HepG2 (cell line): ENCODE measurements at regions not wholly inside any gene's neighbourhood (a gene's known extent, or its start where the extent isn't known, plus 50 kb on each side); places are given as distances from the start of the nearest gene placed in this dataset.

Experiments used
- E2F2 ChIP-seq: sonication (generic); formaldehyde crosslinking; IDR thresholded peaks from 2 replicates; pipeline ENCODE4 v1.4.0; 2020; ENCODE audit warnings: missing genetic modification reagents, borderline replicate concordance
- FOSL1 ChIP-seq: sonication (generic); formaldehyde crosslinking; IDR thresholded peaks from 2 replicates; pipeline ENCODE4 v1.9.0; 2021; ENCODE audit warnings: missing genetic modification reagents, borderline replicate concordance
- HDAC2 ChIP-seq: sonication (generic); formaldehyde crosslinking; IDR thresholded peaks from 2 replicates; pipeline ENCODE4 v1.4.0; 2020; ENCODE audit warnings: missing genetic modification reagents
- MAFK ChIP-seq, 2 experiments: IDR thresholded peaks in 1 of 2; conservative IDR thresholded peaks in 1 of 2; 2 replicates each; pipeline ENCODE4 v1.6.1; 2011; ENCODE audit warnings: improper control_type of control experiment in 2 of 2, low read length in 2 of 2
- MXI1 ChIP-seq: IDR thresholded peaks from 3 replicates; pipeline ENCODE4 v1.6.1; 2012; ENCODE audit warnings: low read depth, low read length, inconsistent platforms, borderline replicate concordance
- PBX3 ChIP-seq: sonication (generic); formaldehyde crosslinking; IDR thresholded peaks from 2 replicates; pipeline ENCODE4 v1.8.1; 2023; ENCODE audit warnings: missing genetic modification reagents, inconsistent platforms, borderline replicate concordance
- PHF8 ChIP-seq: sonication (generic); formaldehyde crosslinking; IDR thresholded peaks from 2 replicates; pipeline ENCODE4 v1.5.0; 2020; ENCODE audit warnings: missing genetic modification reagents
- PTBP1 ChIP-seq: fragments of 200-400 bp; formaldehyde crosslinking; IDR thresholded peaks from 2 replicates; pipeline ENCODE4 v1.6.1; 2018; ENCODE audit warnings: low read length, low read depth; ENCODE audit not compliant: poor library complexity, severe bottlenecking
- RELA ChIP-seq: sonication (generic); formaldehyde crosslinking; IDR thresholded peaks from 2 replicates; pipeline ENCODE4 v1.4.0; 2020; ENCODE audit warnings: missing genetic modification reagents
- RFX5 ChIP-seq: IDR thresholded peaks from 2 replicates; pipeline ENCODE4 v1.6.1; 2011; ENCODE audit warnings: low read depth, low read length, improper control_type of control experiment
- SUZ12 ChIP-seq: fragments of 150-350 bp; IDR thresholded peaks from 2 replicates; pipeline ENCODE4 v1.6.1; 2014; ENCODE audit warnings: low read depth, low read length
- ZNF777 ChIP-seq: sonication (generic); formaldehyde crosslinking; IDR thresholded peaks from 2 replicates; pipeline ENCODE4 v1.4.0; 2020; ENCODE audit warnings: missing genetic modification reagents
- TF ChIP-seq, protein P1 (sequence below): sonication (generic); formaldehyde crosslinking; IDR thresholded peaks from 2 replicates; pipeline ENCODE4 v1.8.0; 2022; ENCODE audit warnings: missing genetic modification reagents, mild to moderate bottlenecking, moderate library complexity, borderline replicate concordance
- TF ChIP-seq, protein P2 (sequence below): sonication (generic); formaldehyde crosslinking; IDR thresholded peaks from 2 replicates; pipeline ENCODE4 v1.5.0; 2020; ENCODE audit warnings: missing genetic modification reagents, mild to moderate bottlenecking, borderline replicate concordance

DNA sequence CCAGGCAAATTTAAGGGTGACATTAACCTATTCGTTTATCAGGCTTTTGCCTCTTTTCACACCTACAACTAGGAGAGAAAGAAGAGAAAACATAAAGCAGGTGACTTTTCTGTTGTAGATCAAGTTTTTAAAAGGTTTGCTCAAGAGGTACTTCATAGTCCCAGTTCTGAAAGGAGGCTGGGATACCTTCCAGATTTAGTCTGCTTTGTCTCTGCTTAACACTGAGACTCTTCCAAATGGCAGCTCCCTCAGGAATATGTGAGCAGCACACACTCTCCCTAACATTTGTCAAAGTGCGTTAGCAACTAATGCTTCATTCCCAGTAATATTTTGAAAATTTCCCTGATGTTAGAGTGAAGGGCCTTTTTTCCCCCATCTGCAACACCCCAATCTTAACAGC is 133.7 kb upstream of the RASSF8 start:
- TF ChIP-seq PBX3 (no peak), SUZ12 (no peak), HDAC2 (CRISPR knock-in tag) (no peak), E2F2 (no peak), MAFK (conservative IDR thresholded peaks at IDR 0.05 in 1 of 2, IDR thresholded peaks at IDR 0.05 in 1 of 2; ENCODE audit: low read length in 2 of 2) (no peak), MXI1 (no peak), PTBP1 (no peak), ZNF777 (no peak), PHF8 (no peak), FOSL1 (CRISPR knock-in tag) (no peak), RELA (CRISPR knock-in tag) (no peak), RFX5 (no peak)
- TF ChIP-seq, protein P1, sequence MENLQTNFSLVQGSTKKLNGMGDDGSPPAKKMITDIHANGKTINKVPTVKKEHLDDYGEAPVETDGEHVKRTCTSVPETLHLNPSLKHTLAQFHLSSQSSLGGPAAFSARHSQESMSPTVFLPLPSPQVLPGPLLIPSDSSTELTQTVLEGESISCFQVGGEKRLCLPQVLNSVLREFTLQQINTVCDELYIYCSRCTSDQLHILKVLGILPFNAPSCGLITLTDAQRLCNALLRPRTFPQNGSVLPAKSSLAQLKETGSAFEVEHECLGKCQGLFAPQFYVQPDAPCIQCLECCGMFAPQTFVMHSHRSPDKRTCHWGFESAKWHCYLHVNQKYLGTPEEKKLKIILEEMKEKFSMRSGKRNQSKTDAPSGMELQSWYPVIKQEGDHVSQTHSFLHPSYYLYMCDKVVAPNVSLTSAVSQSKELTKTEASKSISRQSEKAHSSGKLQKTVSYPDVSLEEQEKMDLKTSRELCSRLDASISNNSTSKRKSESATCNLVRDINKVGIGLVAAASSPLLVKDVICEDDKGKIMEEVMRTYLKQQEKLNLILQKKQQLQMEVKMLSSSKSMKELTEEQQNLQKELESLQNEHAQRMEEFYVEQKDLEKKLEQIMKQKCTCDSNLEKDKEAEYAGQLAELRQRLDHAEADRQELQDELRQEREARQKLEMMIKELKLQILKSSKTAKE (CRISPR knock-in tag) = no peak
- TF ChIP-seq, protein P2, sequence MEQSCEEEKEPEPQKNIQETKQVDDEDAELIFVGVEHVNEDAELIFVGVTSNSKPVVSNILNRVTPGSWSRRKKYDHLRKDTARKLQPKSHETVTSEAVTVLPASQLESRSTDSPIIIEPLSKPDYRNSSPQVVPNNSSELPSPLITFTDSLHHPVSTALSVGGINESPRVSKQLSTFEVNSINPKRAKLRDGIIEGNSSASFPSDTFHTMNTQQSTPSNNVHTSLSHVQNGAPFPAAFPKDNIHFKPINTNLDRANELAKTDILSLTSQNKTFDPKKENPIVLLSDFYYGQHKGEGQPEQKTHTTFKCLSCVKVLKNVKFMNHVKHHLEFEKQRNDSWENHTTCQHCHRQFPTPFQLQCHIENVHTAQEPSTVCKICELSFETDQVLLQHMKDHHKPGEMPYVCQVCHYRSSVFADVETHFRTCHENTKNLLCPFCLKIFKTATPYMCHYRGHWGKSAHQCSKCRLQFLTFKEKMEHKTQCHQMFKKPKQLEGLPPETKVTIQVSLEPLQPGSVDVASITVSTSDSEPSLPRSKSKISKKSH (CRISPR knock-in tag) = no peak
